H1 (cell line): ENCODE measurements at regions not wholly inside any gene's neighbourhood (a gene's known extent, or its start where the extent isn't known, plus 50 kb on each side); places are given as distances from the start of the nearest gene placed in this dataset.

Experiments
- ATF2 ChIP-seq: IDR thresholded peaks from 2 replicates; pipeline ENCODE4 v1.6.1; 2012; ENCODE audit warnings: low read length, inconsistent platforms
- BACH1 ChIP-seq: IDR thresholded peaks from 2 replicates; pipeline ENCODE4 v1.6.1; 2012; ENCODE audit warnings: low read length, improper control_type of control experiment
- CTBP2 ChIP-seq: IDR thresholded peaks from 2 replicates; pipeline ENCODE4 v1.7.0; 2011; ENCODE audit warnings: borderline replicate concordance, mild to moderate bottlenecking, moderate library complexity, mixed read lengths, low read length; ENCODE audit not compliant: insufficient read depth, insufficient read length
- KDM1A ChIP-seq: fragments of 200-600, 300-600 bp; sonication (generic); IDR thresholded peaks from 2 replicates; pipeline ENCODE4 v1.7.1; 2016; ENCODE audit warnings: mild to moderate bottlenecking, low read length, borderline replicate concordance

DNA sequence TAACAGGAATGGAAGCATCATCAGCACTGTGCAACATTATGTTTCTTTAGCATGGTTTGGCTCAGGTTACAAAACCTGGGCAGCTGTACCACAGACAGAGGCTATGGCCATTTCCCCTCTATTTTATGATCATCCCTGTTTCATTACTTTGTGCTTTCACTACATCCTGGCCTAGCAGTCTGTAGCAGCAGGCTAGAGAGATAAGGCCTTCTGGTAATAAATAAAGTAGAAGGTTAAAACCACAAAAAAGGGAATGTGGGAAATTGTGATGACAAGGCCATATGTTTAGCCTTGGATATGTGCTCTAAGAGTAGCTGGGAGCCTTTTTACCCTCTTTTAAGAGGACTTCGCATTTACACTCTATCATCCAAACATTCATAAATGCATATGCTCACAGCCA lies 266.2 kb upstream of the PHF14 start (continued):
- TF ChIP-seq ATF2 (no peak), CTBP2 (no peak), KDM1A (no peak), BACH1 (no peak)
